MCF 10A (cell line): ENCODE measurements at regions not wholly inside any gene's neighbourhood (a gene's known extent, or its start where the extent isn't known, plus 50 kb on each side); places are given as distances from the start of the nearest gene placed in this dataset.

Experiments
- BruUV-seq: library from RNA; stranded (reverse); fragments of 400-500 nt; replicated peaks from 2 replicates; lab custom pipeline; 2021; lab: Mats Ljungman, UMichigan
- CTCF ChIA-PET: fragments of 300-600 bp; sonication (Branson Sonifier 250); formaldehyde crosslinking; extraction: SDS; loops from one replicate; lab custom pipeline; 2021; ENCODE audit warnings: antibody characterized with exemption, inconsistent platforms; lab: Yijun Ruan, JAX
- POLR2A ChIA-PET: fragments of 300-600, 350-650 bp; sonication (Branson Sonifier 250); formaldehyde crosslinking; extraction: SDS; loops from one replicate; lab custom pipeline; 2020; ENCODE audit warnings: antibody characterized with exemption, inconsistent platforms; lab: Yijun Ruan, JAX
- DNase-seq: peaks from one replicate; pipeline ENCODE4 v3.0.0-alpha.2; 2018; ENCODE audit not compliant: unreplicated experiment
- H3K27ac Mint-ChIP-seq: one replicate; pipeline ENCODE4 v1.8.0; 2022; ENCODE audit warnings: mild to moderate bottlenecking, low read depth, mixed read lengths; ENCODE audit not compliant: unreplicated experiment
- H3K27me3 Mint-ChIP-seq: one replicate; pipeline ENCODE4 v1.8.0; 2022; ENCODE audit warnings: mixed read lengths; ENCODE audit not compliant: insufficient read depth, unreplicated experiment
- H3K36me3 Mint-ChIP-seq: one replicate; pipeline ENCODE4 v1.8.0; 2022; ENCODE audit warnings: mild to moderate bottlenecking, moderate library complexity, mixed read lengths; ENCODE audit not compliant: insufficient read depth, unreplicated experiment
- H3K4me1 Mint-ChIP-seq: one replicate; pipeline ENCODE4 v1.8.0; 2022; ENCODE audit warnings: mixed read lengths; ENCODE audit not compliant: insufficient read depth, unreplicated experiment
- H3K4me3 Mint-ChIP-seq: one replicate; pipeline ENCODE4 v1.8.0; 2022; ENCODE audit warnings: mild to moderate bottlenecking, moderate library complexity, mixed read lengths; ENCODE audit not compliant: unreplicated experiment
- H3K9me3 Mint-ChIP-seq: one replicate; pipeline ENCODE4 v1.8.0; 2022; ENCODE audit warnings: mixed read lengths; ENCODE audit not compliant: unreplicated experiment
- CTCF ChIP-seq: fragments of 200-600 bp; IDR thresholded peaks from one replicate; pipeline ENCODE4 v1.8.0; 2022; ENCODE audit warnings: antibody characterized with exemption, mild to moderate bottlenecking; ENCODE audit not compliant: unreplicated experiment
- intact Hi-C: fragments of 100-400 bp; cut with micrococcal nuclease; formaldehyde crosslinking; loops from 2 replicates; pipeline ENCODE4 v1.14.1; 2022

DNA sequence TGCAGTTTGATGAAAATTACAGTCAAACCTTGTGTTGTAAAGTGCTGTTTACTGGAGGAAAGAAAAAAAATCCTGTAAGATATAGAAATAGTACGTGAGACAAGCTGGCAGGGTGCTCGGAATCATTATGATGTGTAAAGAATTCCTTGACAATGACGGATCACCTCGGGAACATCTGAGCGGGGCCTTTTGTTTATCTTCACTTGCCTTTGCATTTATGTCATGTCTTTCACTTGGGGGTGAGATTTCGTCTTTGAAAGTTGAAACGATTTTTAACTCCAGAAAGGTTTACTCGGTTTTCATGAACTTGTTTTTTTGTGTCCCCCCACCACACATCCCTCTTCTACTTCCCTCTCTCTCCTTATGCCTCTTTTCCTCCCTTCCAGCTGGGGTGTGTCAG lies 128.3 kb upstream of the VEPH1 start:
- no peak overlapping the region for H3K27ac Mint-ChIP-seq
- H3K27me3 Mint-ChIP-seq = peaks cover 9% of the 10 kb centered on the region
- no TSS peak for BruUV-seq
- no peak overlapping the region for H3K4me3 Mint-ChIP-seq
- ChIA-PET CTCF (no interaction called here), POLR2A (interaction anchor here (0.8 kb wide), 1 partner anchor 26 kb away, joined by 3 read pairs; no protein-coding TSS in a partner anchor)
- peaks cover 8% of the 10 kb centered on the region for H3K9me3 Mint-ChIP-seq
- no peaks in the 10 kb centered on the region for H3K4me1 Mint-ChIP-seq
- intact Hi-C loops = no loop called here
- TF ChIP-seq CTCF = no peak
- no peaks in the 10 kb centered on the region for H3K36me3 Mint-ChIP-seq
- peak; percentile 16 for DNase-seq

DNA sequence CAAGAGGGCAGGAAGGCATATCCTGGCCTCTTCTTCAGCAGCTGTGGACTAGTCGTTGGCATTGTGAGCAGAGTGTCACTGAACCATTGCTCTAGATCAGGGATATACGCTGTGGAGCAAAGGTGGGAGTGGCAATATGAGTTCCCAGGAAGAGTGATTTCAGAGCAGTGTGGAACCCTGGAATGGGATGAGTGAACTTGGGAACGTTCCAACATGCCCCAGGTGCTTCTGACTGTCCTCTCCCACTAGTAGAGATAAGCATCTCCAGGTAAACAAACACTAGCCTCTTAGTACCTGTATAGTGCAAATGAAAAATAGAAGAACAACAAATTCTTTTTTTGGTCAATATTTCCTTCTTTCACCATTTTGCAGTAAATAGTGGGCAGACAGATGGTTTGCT lies 123.6 kb upstream of the VEPH1 start:
- DNase-seq = peak; percentile 16
- intact Hi-C loops = no loop called here
- ChIA-PET CTCF (interaction anchor here (0.7 to 1.6 kb wide), 3 partner anchors 19 to 839 kb away, joined by 3 to 6 read pairs (median 3); no protein-coding TSS in a partner anchor), POLR2A (interaction anchor here (0.7 kb wide), 1 partner anchor 767 kb away, joined by 3 read pairs; no protein-coding TSS in a partner anchor)
- Mint-ChIP-seq H3K4me1 (no peaks in the 10 kb centered on the region), H3K36me3 (no peaks in the 10 kb centered on the region), H3K9me3 (no peaks in the 10 kb centered on the region), H3K27ac (no peak overlapping the region), H3K27me3 (peaks cover 9% of the 10 kb centered on the region), H3K4me3 (no peak overlapping the region)
- BruUV-seq = no TSS peak
- no peak for TF ChIP-seq CTCF

- peaks cover 9% of the 10 kb centered on the region for H3K27me3 Mint-ChIP-seq
- TF ChIP-seq CTCF = no peak
- H3K9me3 Mint-ChIP-seq = no peaks in the 10 kb centered on the region
- H3K27ac Mint-ChIP-seq = no peak overlapping the region
- no peak for DNase-seq
- intact Hi-C loops = no loop called here
- no peaks in the 10 kb centered on the region for H3K4me1 Mint-ChIP-seq
- no peaks in the 10 kb centered on the region for H3K36me3 Mint-ChIP-seq
- no TSS peak for BruUV-seq
- CTCF ChIA-PET = interaction anchor here (0.7 to 0.8 kb wide), 2 partner anchors 22 to 810 kb away, joined by 3 read pairs; no protein-coding TSS in a partner anchor
- no peak overlapping the region for H3K4me3 Mint-ChIP-seq
- POLR2A ChIA-PET = no interaction called here
Measured at GRCh38 chr3:157624801-157625200, 121.6 kb upstream of the VEPH1 start.

DNA sequence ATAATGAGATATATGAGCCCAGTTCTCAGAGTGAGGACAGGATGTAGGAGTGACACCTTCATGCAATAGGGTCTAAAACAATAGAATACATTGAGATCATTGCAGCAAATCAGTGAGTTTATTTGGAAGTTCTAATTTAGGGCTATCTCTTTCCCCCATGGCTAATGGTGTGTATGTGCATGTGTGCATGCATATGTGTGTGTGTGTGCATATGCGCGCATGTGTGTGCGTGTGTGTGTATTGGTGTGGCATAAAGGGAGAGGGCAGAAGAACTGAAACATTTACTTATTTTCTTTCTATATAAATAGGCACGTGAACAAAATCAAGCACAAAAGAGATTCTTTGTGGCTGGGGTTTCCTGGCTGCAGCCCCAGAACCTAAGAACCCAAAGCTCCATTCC lies 115.7 kb upstream of the VEPH1 start:
- BruUV-seq = no TSS peak
- CTCF ChIA-PET = interaction anchor here (0.6 to 1.0 kb wide), 4 partner anchors 86 to 920 kb away, joined by 3 read pairs; no protein-coding TSS in a partner anchor
- no peak for DNase-seq
- Mint-ChIP-seq H3K9me3 (no peaks in the 10 kb centered on the region), H3K27ac (no peak overlapping the region), H3K27me3 (no peaks in the 10 kb centered on the region), H3K4me3 (no peak overlapping the region), H3K4me1 (no peaks in the 10 kb centered on the region), H3K36me3 (no peaks in the 10 kb centered on the region)
- intact Hi-C loops = loop anchor here (1.0 to 5.0 kb wide), 6 partner anchors 238 to 913 kb away; no protein-coding TSS in a partner anchor
- POLR2A ChIA-PET = no interaction called here
- no peak for TF ChIP-seq CTCF
